Liver (tissue), 3 donors: ENCODE measurements at regions not wholly inside any gene's neighbourhood (a gene's known extent, or its start where the extent isn't known, plus 50 kb on each side); places are given as distances from the start of the nearest gene placed in this dataset.
"Not testable (repeated sequence)": the region's sequence is repeated elsewhere in the genome, so short reads cannot be mapped to it uniquely, and the experiment has no call there.

Source experiments
- EGR1 ChIP-seq, 2 donors: IDR thresholded peaks; 2 replicates each; pipeline ENCODE4 v1.6.1; 2016 to 2018; ENCODE audit warnings: antibody characterized with exemption in 2 of 2, low read depth in 2 of 2
- GABPA ChIP-seq, 2 donors: IDR thresholded peaks in 1 of 2; conservative IDR thresholded peaks in 1 of 2; 2 replicates each; pipeline ENCODE4 v1.6.1; 2016; ENCODE audit warnings: antibody characterized with exemption in 2 of 2, mild to moderate bottlenecking in 1 of 2, moderate library complexity in 1 of 2
- JUND ChIP-seq, 2 donors: IDR thresholded peaks; 2 replicates each; pipeline ENCODE4 v1.6.1; 2016; ENCODE audit warnings: antibody characterized with exemption in 2 of 2
- RXRA ChIP-seq, 2 donors: IDR thresholded peaks; 2 replicates each; pipeline ENCODE4 v1.6.1; 2017 to 2018; ENCODE audit warnings: antibody characterized with exemption in 2 of 2, mild to moderate bottlenecking in 1 of 2
- YY1 ChIP-seq: IDR thresholded peaks from 2 replicates; pipeline ENCODE4 v1.6.1; 2016; ENCODE audit warnings: antibody characterized with exemption, mild to moderate bottlenecking
- TF ChIP-seq, protein P1 (sequence below): IDR thresholded peaks from 2 replicates; pipeline ENCODE4 v1.6.1; 2016; ENCODE audit warnings: antibody characterized with exemption
- TF ChIP-seq, protein P2 (sequence below): fragments of 150-350 bp; IDR thresholded peaks from 2 replicates; pipeline ENCODE4 v1.5.1; 2017; ENCODE audit warnings: improper control_type of control experiment, low read depth, low read length; ENCODE audit not compliant: missing input control
- TF ChIP-seq, protein P3 (sequence below): IDR thresholded peaks from 2 replicates; pipeline ENCODE4 v1.6.1; 2016; ENCODE audit warnings: antibody characterized with exemption
- donor health status: healthy.
- donor health status: healthy.

- TF ChIP-seq, protein P1, sequence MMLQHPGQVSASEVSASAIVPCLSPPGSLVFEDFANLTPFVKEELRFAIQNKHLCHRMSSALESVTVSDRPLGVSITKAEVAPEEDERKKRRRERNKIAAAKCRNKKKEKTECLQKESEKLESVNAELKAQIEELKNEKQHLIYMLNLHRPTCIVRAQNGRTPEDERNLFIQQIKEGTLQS: not testable (repeated sequence)
- not testable (repeated sequence) for TF ChIP-seq RXRA (IDR thresholded peaks at IDR 0.05); YY1; GABPA (IDR thresholded peaks at IDR 0.05 in 1 of 2, conservative IDR thresholded peaks at IDR 0.05 in 1 of 2); EGR1 (IDR thresholded peaks at IDR 0.05; ENCODE audit: low read depth in 2 of 2); JUND (IDR thresholded peaks at IDR 0.05)
- TF ChIP-seq, protein P2, sequence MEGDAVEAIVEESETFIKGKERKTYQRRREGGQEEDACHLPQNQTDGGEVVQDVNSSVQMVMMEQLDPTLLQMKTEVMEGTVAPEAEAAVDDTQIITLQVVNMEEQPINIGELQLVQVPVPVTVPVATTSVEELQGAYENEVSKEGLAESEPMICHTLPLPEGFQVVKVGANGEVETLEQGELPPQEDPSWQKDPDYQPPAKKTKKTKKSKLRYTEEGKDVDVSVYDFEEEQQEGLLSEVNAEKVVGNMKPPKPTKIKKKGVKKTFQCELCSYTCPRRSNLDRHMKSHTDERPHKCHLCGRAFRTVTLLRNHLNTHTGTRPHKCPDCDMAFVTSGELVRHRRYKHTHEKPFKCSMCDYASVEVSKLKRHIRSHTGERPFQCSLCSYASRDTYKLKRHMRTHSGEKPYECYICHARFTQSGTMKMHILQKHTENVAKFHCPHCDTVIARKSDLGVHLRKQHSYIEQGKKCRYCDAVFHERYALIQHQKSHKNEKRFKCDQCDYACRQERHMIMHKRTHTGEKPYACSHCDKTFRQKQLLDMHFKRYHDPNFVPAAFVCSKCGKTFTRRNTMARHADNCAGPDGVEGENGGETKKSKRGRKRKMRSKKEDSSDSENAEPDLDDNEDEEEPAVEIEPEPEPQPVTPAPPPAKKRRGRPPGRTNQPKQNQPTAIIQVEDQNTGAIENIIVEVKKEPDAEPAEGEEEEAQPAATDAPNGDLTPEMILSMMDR: not testable (repeated sequence)
- TF ChIP-seq, protein P3, sequence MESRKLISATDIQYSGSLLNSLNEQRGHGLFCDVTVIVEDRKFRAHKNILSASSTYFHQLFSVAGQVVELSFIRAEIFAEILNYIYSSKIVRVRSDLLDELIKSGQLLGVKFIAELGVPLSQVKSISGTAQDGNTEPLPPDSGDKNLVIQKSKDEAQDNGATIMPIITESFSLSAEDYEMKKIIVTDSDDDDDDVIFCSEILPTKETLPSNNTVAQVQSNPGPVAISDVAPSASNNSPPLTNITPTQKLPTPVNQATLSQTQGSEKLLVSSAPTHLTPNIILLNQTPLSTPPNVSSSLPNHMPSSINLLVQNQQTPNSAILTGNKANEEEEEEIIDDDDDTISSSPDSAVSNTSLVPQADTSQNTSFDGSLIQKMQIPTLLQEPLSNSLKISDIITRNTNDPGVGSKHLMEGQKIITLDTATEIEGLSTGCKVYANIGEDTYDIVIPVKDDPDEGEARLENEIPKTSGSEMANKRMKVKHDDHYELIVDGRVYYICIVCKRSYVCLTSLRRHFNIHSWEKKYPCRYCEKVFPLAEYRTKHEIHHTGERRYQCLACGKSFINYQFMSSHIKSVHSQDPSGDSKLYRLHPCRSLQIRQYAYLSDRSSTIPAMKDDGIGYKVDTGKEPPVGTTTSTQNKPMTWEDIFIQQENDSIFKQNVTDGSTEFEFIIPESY: not testable (repeated sequence)
Observed at GRCh38 chr1:146683126-146683429, 255.0 kb upstream of the NBPF12 start.
